Activated naive CD4-positive, alpha-beta T cell treated with anti-CD3 and anti-CD28 coated beads, Interleukin-2, amount 10 ng/mL, durations not matched to agents 7 days and 5 days (primary cell): ENCODE measurements at regions not wholly inside any gene's neighbourhood (a gene's known extent, or its start where the extent isn't known, plus 50 kb on each side); places are given as distances from the start of the nearest gene placed in this dataset.
A peak's percentile ranks its signal among the peaks of the same experiment; 100 is the strongest.

Experiments
- CTCF ChIA-PET: fragments of 350-600 bp; sonication (Branson Sonifier 250); formaldehyde crosslinking; loops from one replicate; lab custom pipeline; 2021; ENCODE audit warnings: antibody characterized with exemption; lab: Charles Lee
- DNase-seq: peaks from one replicate; pipeline ENCODE4 v3.0.0-alpha.2; 2020
- H3K27ac Mint-ChIP-seq: one replicate; pipeline ENCODE4 v1.8.0; 2021; ENCODE audit warnings: mild to moderate bottlenecking, moderate library complexity, mixed read lengths
- H3K27me3 Mint-ChIP-seq: one replicate; pipeline ENCODE4 v1.8.0; 2021; ENCODE audit warnings: mild to moderate bottlenecking, mixed read lengths
- H3K36me3 Mint-ChIP-seq: one replicate; pipeline ENCODE4 v1.8.0; 2021; ENCODE audit warnings: mixed read lengths
- H3K4me1 Mint-ChIP-seq: one replicate; pipeline ENCODE4 v1.8.0; 2021; ENCODE audit warnings: mixed read lengths
- H3K4me3 Mint-ChIP-seq: one replicate; pipeline ENCODE4 v1.8.0; 2021; ENCODE audit warnings: mild to moderate bottlenecking, moderate library complexity, mixed read lengths
- H3K9me3 Mint-ChIP-seq: one replicate; pipeline ENCODE4 v1.8.0; 2021; ENCODE audit warnings: mixed read lengths

DNA sequence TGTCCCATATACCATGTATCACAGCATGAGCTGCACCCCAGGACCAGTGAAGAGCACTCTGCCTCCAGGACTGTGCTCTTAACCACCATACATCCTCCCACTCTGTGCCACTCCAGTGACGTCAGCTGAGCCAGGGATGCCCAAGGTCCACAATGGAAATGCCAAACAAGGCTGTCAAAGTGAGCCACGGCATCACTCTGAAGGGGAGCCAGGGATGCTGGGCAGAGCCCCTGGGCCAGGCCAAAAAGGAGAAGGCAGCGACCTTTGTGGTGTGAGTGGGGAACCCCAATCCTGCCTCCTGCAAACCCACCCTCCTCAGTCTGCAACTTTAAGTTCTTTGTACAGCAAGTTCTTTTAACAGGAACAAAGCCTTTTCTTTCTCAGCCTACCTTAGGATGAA lies 242.7 kb downstream of the SYK start:
- Mint-ChIP-seq H3K4me3 (no peak overlapping the region), H3K27ac (no peak overlapping the region), H3K9me3 (no peaks in the 10 kb centered on the region), H3K27me3 (peaks cover 42% of the 10 kb centered on the region), H3K36me3 (no peaks in the 10 kb centered on the region), H3K4me1 (peaks cover 50% of the 10 kb centered on the region)
- no peak for DNase-seq
- CTCF ChIA-PET, result interaction anchor here (1.4 to 1.6 kb wide), 2 partner anchors 9 to 45 kb away, joined by 3 to 5 read pairs; no protein-coding TSS in a partner anchor

DNA sequence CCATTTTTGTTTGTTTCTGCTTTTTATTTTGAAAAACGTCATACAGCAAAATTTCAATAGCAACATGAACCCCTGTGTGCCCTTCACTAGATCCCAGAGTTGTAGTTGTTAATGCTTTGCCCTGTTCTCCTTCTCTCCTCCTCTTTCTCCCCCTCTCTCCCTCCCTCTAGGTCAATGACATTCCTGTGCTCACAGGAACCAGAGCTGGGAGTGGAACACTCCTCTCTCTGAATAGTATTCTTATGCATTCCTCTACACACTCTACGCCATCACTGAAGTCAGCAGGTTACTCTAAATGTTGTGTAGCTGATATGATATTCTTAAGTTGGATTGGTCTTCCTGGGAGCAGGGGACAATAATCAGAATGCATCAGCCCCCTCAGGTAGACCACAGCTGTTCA lies 243.4 kb downstream of the SYK start:
- H3K27me3 Mint-ChIP-seq, result peaks cover 36% of the 10 kb centered on the region
- H3K4me3 Mint-ChIP-seq, result no peak overlapping the region
- CTCF ChIA-PET, result interaction anchor here (1.2 to 1.4 kb wide), 2 partner anchors 12 to 44 kb away, joined by 3 to 4 read pairs; no protein-coding TSS in a partner anchor
- H3K4me1 Mint-ChIP-seq, result peaks cover 43% of the 10 kb centered on the region
- H3K27ac Mint-ChIP-seq, result no peak overlapping the region
- H3K36me3 Mint-ChIP-seq, result no peaks in the 10 kb centered on the region
- no peak for DNase-seq
- no peaks in the 10 kb centered on the region for H3K9me3 Mint-ChIP-seq

DNA sequence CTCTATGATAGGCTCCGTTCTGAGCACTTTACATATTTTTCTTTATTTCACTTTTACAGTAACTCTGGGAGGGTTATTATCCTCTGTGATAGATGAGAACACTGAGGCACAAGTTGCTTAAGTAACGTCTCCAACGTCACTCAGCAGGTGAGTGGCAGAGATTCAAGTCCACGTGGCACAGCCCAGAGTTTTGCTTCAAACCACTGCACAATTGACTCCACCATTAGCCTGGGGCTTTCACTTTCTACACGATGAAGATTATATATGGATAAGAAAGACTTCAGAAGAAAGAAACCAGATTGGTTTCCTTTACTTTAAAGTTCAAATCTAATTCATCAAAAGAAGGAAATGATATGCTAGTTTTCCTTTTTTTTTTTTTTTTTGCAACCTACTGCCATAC lies 245.9 kb downstream of the SYK start:
- DNase-seq, result peak; percentile 79

DNA sequence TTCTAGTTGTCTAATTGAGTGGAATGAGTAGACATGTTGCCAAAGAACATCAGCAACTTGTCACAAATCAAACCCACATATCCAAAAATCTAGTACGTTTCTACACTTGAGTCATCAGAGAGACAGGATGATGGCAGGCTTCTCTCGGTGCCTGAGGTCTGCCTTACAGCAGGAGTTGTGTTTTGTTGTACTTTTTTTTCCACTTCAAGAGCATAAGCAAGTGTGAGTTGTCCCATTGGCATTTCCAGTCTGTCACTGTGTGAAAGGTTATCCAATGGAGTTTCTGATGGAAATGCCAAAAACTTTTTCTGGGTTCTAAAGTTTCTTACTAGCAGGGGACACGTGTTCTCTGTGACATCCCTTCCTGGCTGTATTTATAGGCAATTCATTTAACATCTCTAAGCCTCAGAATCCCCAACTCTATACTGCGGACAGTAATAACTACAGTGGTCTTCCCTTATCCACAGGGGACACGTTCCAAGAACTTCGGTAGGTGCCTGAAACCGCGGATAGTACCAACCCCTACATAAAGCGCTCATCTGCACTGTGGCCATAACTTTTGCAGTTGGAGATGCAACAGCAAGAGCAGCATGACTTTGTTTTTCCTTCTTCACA lies 246.5 kb downstream of the SYK start:
- Mint-ChIP-seq H3K36me3 (peaks cover 7% of the 10 kb centered on the region), H3K4me1 (peaks cover 31% of the 10 kb centered on the region), H3K27me3 (peaks cover 47% of the 10 kb centered on the region), H3K27ac (peak overlapping the region; percentile 85), H3K9me3 (peaks cover 5% of the 10 kb centered on the region), H3K4me3 (peak overlapping the region; percentile 45)
- DNase-seq, result peak; percentile 60
- CTCF ChIA-PET, result no interaction called here

More for the DNA sequence above, 245.9 kb downstream of the SYK start:
- H3K4me1 Mint-ChIP-seq, result peaks cover 31% of the 10 kb centered on the region
- H3K9me3 Mint-ChIP-seq, result no peaks in the 10 kb centered on the region
- CTCF ChIA-PET, result no interaction called here
- H3K27me3 Mint-ChIP-seq, result peaks cover 43% of the 10 kb centered on the region
- H3K36me3 Mint-ChIP-seq, result peaks cover 7% of the 10 kb centered on the region
- peak overlapping the region; percentile 85 for H3K27ac Mint-ChIP-seq
- H3K4me3 Mint-ChIP-seq, result peak overlapping the region; percentile 45

DNA sequence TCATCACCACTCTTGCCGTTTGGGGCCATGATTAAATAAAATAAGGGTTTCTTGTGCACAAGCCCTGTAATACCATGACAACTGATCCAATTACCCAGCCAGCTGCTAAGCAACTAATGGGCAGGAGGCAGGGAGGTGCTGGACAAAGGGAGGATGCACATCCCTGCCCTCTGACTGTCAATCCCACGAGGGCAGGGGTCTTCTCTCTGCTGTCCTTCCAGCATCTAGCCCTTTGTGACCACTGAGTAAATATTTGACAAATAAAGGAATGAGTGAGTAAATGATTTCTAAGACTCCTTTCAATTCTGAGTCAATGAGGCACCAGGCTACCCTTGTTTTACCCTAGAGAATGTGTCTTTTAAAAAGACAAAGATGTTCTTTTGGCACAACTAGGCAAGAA lies 247.1 kb downstream of the SYK start:
- Mint-ChIP-seq H3K9me3 (peaks cover 5% of the 10 kb centered on the region), H3K27ac (no peak overlapping the region), H3K36me3 (peaks cover 7% of the 10 kb centered on the region), H3K4me1 (peaks cover 27% of the 10 kb centered on the region), H3K4me3 (no peak overlapping the region), H3K27me3 (peaks cover 41% of the 10 kb centered on the region)
- CTCF ChIA-PET, result interaction anchor here (1.7 kb wide), 1 partner anchor 25 kb away, joined by 3 read pairs; no protein-coding TSS in a partner anchor
- DNase-seq, result no peak

DNA sequence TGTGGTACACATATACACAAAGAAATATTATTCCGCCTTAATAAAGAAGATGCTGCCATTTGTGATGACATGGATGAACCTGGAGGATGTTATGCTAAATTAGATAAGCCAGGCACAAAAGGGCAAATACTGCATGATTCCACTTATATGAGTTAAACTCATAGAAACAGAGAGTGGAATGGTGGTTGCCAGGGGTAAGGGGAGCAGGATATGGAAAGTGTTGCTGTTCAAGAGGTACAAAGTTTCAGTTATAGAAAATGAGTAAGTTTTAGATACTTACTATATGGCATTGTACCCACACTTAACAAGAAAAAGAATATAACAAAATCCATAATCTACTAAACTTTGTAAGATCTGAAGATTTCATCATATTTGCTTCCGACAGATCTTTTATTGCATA lies 252.2 kb downstream of the SYK start:
- peaks cover 11% of the 10 kb centered on the region for H3K36me3 Mint-ChIP-seq
- no peak for DNase-seq
- no peak overlapping the region for H3K27ac Mint-ChIP-seq
- no peak overlapping the region for H3K4me3 Mint-ChIP-seq
- peaks cover 6% of the 10 kb centered on the region for H3K4me1 Mint-ChIP-seq
- peaks cover 33% of the 10 kb centered on the region for H3K27me3 Mint-ChIP-seq
- peaks cover 5% of the 10 kb centered on the region for H3K9me3 Mint-ChIP-seq
- CTCF ChIA-PET, result no interaction called here

DNA sequence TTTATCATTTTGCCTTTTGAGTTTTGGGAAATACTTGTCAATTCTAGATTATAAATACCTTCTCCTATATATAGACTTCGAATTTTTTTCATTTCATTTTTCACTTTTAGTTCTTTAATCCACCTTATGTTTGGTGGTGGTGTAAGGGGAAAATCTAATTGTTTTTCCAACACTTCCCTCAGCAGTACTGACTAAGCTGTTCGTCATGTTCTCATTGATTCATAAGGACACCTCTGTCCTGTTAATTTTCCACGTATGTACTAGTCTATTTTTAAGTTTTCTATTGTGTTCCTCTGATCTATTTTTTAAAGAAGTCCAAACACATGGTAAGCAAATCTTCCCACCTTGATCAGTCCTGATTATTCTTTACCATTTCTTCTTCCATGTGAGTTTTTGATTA lies 254.2 kb downstream of the SYK start:
- H3K9me3 Mint-ChIP-seq, result peaks cover 5% of the 10 kb centered on the region
- peaks cover 33% of the 10 kb centered on the region for H3K27me3 Mint-ChIP-seq
- H3K27ac Mint-ChIP-seq, result no peak overlapping the region
- peaks cover 7% of the 10 kb centered on the region for H3K36me3 Mint-ChIP-seq
- no peak for DNase-seq
- no peak overlapping the region for H3K4me3 Mint-ChIP-seq
- H3K4me1 Mint-ChIP-seq, result peaks cover 4% of the 10 kb centered on the region
- CTCF ChIA-PET, result interaction anchor here (1.5 kb wide), 1 partner anchor 34 kb away, joined by 5 read pairs; no protein-coding TSS in a partner anchor

DNA sequence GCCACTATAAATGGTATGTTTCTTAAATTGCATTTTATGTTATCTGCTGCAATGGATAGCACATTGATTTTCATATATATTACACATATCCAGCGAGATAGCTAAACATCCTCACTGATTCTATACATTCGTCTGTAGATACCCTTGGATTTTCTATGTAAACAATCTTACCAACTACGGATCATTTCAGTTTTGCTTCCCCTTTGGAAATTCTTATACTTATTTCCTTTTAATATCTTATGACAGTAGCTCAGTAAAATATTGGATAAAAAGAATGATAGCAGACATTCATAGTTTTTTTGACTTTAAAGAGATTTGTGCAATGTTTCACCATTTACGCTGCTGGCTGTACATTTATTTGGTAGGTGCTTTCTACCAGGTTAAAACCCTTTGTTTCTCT lies 254.9 kb downstream of the SYK start:
- Mint-ChIP-seq H3K4me3 (no peak overlapping the region), H3K4me1 (peaks cover 4% of the 10 kb centered on the region), H3K9me3 (peaks cover 5% of the 10 kb centered on the region), H3K27me3 (peaks cover 29% of the 10 kb centered on the region), H3K36me3 (peaks cover 5% of the 10 kb centered on the region), H3K27ac (no peak overlapping the region)
- CTCF ChIA-PET, result interaction anchor here (1.5 kb wide), 1 partner anchor 33 kb away, joined by 5 read pairs; no protein-coding TSS in a partner anchor
- no peak for DNase-seq

DNA sequence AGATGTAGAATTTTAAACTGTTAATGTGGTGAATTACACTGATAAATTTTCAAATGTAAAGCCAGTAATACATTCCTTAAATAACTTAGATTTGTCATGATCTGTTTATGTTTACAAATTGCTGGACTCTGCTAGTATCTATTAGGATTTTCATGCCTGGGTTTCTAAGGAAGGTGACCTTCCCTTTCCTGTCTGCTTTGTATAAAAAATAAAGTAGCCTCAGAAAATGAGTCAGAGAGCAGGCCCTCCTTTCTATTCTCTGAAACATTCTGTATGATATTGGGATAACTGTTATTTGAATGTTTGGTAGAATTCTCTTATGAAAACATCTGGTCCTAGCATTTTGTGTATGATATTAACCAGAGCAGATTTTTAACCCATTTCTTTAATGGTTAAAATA lies 255.3 kb downstream of the SYK start:
- Mint-ChIP-seq H3K27me3 (peaks cover 25% of the 10 kb centered on the region), H3K9me3 (peaks cover 5% of the 10 kb centered on the region), H3K4me3 (no peak overlapping the region), H3K36me3 (peaks cover 5% of the 10 kb centered on the region), H3K27ac (no peak overlapping the region), H3K4me1 (peaks cover 4% of the 10 kb centered on the region)
- no peak for DNase-seq
- CTCF ChIA-PET, result interaction anchor here (1.5 kb wide), 1 partner anchor 33 kb away, joined by 5 read pairs; no protein-coding TSS in a partner anchor

DNA sequence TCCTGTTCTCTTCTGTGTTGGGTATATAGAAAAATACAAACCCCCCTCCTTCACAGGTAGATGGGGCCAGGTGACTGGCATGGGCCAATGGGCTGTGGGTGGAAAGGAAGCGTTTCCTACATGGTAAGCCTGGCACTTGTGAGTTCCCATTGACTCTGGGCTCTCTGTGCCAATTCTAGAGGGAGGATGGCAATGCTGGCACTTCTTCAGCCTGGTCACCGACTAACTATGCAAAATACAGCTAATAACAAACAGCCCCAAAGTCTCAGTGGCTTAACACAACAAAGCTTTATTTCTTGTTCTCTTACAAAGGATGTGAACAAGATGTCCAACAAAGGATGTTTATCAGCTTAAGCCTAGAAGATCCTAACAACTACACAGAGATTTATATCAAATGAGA lies 258.1 kb downstream of the SYK start:
- H3K27me3 Mint-ChIP-seq, result peaks cover 36% of the 10 kb centered on the region
- H3K4me3 Mint-ChIP-seq, result no peak overlapping the region
- peaks cover 4% of the 10 kb centered on the region for H3K36me3 Mint-ChIP-seq
- H3K27ac Mint-ChIP-seq, result no peak overlapping the region
- no peaks in the 10 kb centered on the region for H3K9me3 Mint-ChIP-seq
- peaks cover 4% of the 10 kb centered on the region for H3K4me1 Mint-ChIP-seq
- CTCF ChIA-PET, result no interaction called here
- DNase-seq, result no peak

DNA sequence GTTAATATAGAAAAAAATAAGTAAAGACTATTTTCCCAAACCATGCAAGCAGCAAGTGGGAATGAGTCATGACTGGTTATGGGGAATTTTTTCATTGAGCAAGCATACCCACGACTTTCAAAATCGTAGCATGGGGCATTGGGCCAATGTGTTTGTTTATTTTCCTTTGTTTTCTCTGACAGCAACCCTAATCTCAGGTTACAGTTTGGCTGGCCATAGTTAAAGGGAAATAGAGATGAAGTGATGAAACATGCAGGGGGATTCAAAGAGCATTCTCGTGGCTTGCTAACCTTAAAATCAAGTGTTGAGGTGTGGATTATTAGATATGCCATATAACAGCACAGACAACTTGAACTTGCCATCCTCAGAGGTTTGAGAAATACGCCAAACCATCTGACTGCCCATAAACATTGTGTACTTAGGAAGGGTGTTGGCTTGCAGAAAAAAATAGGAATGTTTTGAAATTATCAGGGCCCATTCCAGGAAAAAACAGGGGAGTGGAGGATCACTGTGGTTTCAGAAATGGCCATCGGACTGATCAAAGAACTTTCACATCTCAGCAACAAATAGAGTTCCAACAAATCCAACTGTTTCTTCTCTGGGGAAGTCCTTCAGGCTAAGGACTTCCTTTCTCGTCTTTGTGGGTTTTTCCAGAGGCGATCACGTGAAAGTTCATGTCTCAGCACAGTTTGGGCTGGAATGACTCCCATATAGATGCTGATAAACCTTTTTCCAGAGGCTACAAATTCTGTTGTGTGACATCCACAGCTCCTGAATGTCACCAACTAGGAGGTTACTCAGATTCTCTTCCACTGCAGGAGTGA lies 259.1 kb downstream of the SYK start:
- Mint-ChIP-seq H3K4me1 (peaks cover 4% of the 10 kb centered on the region), H3K36me3 (peaks cover 4% of the 10 kb centered on the region), H3K4me3 (no peak overlapping the region), H3K27ac (no peak overlapping the region), H3K9me3 (no peaks in the 10 kb centered on the region), H3K27me3 (peaks cover 43% of the 10 kb centered on the region)
- CTCF ChIA-PET, result no interaction called here
- DNase-seq, result no peak

DNA sequence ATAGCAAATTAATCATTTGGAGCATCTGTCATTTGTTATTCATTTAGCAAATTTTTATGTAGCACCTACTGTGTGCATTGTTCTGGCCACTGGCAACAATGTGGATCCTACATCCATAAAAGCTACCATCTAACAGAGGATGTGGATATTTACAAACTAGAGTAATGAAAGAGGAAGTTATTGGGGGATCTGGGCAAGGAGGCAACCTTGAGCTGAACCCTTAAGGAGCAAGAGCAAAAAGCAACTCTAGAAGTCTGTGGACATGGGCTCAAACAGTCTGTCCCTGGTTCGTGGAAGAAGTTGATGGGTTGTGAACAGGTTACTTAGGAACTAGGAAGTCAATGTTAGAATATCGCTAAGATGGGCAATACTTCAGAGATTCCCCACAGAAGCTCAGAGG lies 259.9 kb downstream of the SYK start:
- no peak overlapping the region for H3K4me3 Mint-ChIP-seq

DNA sequence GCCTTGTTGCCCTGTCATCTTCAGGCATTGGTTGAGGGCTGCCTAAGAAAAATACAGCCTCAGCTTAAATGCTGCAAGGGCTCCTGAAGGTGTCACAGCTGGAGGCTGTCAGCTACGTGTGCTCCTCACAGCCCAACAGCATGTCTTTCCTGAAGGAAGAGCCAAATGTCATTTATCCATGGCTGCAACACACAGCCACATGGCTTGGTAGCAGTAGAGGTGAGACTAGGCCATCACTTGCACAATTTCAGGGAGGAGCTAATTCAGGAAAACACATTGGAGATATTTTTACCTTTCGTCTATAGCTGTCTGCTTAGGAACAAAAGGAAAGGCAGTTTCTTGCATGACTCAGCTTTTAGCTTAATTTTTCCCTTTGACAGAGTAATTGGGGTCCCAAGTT lies 260.7 kb downstream of the SYK start:
- H3K27me3 Mint-ChIP-seq, result peaks cover 57% of the 10 kb centered on the region
- H3K9me3 Mint-ChIP-seq, result no peaks in the 10 kb centered on the region
- no peak overlapping the region for H3K4me3 Mint-ChIP-seq
- no peak for DNase-seq
- peaks cover 3% of the 10 kb centered on the region for H3K36me3 Mint-ChIP-seq
- no peak overlapping the region for H3K27ac Mint-ChIP-seq
- H3K4me1 Mint-ChIP-seq, result peaks cover 4% of the 10 kb centered on the region
- CTCF ChIA-PET, result no interaction called here

More for the DNA sequence above, 259.9 kb downstream of the SYK start:
- H3K36me3 Mint-ChIP-seq, result peaks cover 4% of the 10 kb centered on the region
- peaks cover 4% of the 10 kb centered on the region for H3K4me1 Mint-ChIP-seq
- peaks cover 51% of the 10 kb centered on the region for H3K27me3 Mint-ChIP-seq
- no peak overlapping the region for H3K27ac Mint-ChIP-seq
- no peaks in the 10 kb centered on the region for H3K9me3 Mint-ChIP-seq
- no peak for DNase-seq
- CTCF ChIA-PET, result interaction anchor here (0.6 kb wide), 1 partner anchor 134 kb away, joined by 3 read pairs; no protein-coding TSS in a partner anchor

DNA sequence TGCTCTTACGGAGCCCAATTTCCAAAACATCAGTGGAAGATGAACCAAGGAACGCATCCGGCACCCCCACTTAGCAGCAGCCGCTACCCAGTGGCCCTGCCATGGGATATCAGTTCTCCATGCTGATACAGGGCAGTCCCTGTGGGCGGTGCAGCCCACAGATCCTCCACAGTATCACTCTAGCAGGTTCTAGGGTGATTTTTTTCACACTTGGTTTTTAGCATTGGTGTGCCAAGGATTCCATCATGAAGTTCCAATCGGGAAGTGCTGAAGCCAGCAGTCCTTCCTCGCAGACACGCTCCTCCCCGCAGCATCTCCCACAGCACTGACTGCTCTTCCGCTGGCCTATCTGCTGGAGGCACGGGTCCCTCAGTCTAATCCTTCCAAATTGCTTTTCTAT lies 261.9 kb downstream of the SYK start:
- Mint-ChIP-seq H3K9me3 (no peaks in the 10 kb centered on the region), H3K27me3 (peaks cover 53% of the 10 kb centered on the region), H3K36me3 (peaks cover 4% of the 10 kb centered on the region), H3K27ac (peak overlapping the region; percentile 26), H3K4me1 (peaks cover 2% of the 10 kb centered on the region), H3K4me3 (no peak overlapping the region)
- CTCF ChIA-PET, result no interaction called here
- no peak for DNase-seq
